ENCODE measurements at regions not wholly inside any gene's neighbourhood (a gene's known extent, or its start where the extent isn't known, plus 50 kb on each side); places are given as distances from the start of the nearest gene placed in this dataset.
"Not testable (repeated sequence)": the region's sequence is repeated elsewhere in the genome, so short reads cannot be mapped to it uniquely, and the experiment has no call there.

- DNase-seq, result no peak
These were observed 177.6 kb upstream of the ANKRD55 start for GRCh38 chr5:56410696-56411095.

GRCh38 chr5:56409331-56410190 lies 176.4 kb upstream of the ANKRD55 start:
- DNase-seq, result no peak

- DNase-seq, result no peak
These were observed 173.7 kb upstream of the ANKRD55 start for GRCh38 chr5:56406838-56407237.

- no peak for DNase-seq
These were observed 173.1 kb upstream of the ANKRD55 start for GRCh38 chr5:56406221-56406620.

- no peak for DNase-seq
These were observed 172.2 kb upstream of the ANKRD55 start for GRCh38 chr5:56405116-56405908.

GRCh38 chr5:56402266-56403220 lies 169.4 kb upstream of the ANKRD55 start:
- DNase-seq, result no peak

GRCh38 chr5:56397796-56398195 lies 164.7 kb upstream of the ANKRD55 start:
- not testable (repeated sequence) for DNase-seq

- no peak for DNase-seq
These were observed 163.5 kb upstream of the ANKRD55 start for GRCh38 chr5:56396634-56397033.

GRCh38 chr5:56389261-56389660 lies 156.1 kb upstream of the ANKRD55 start:
- no peak for DNase-seq

- no peak for DNase-seq
These were observed 155.3 kb upstream of the ANKRD55 start for GRCh38 chr5:56388229-56388985.

- no peak for DNase-seq
These were observed 152.9 kb upstream of the ANKRD55 start for GRCh38 chr5:56386046-56386445.

- DNase-seq, result no peak
These were observed 151.1 kb upstream of the ANKRD55 start for GRCh38 chr5:56384186-56384585.

- no peak for DNase-seq
These were observed 150.6 kb upstream of the ANKRD55 start for GRCh38 chr5:56383761-56384160.

- no peak for DNase-seq
These were observed 149.8 kb upstream of the ANKRD55 start for GRCh38 chr5:56382896-56383295.

GRCh38 chr5:56377573-56377972 lies 144.4 kb upstream of the ANKRD55 start:
- DNase-seq, result no peak

- no peak for DNase-seq
These were observed 143.0 kb upstream of the ANKRD55 start for GRCh38 chr5:56376128-56376527.

- DNase-seq, result no peak
These were observed 141.9 kb upstream of the ANKRD55 start for GRCh38 chr5:56375011-56375410.

GRCh38 chr5:56372491-56372890 lies 139.4 kb upstream of the ANKRD55 start:
- not testable (repeated sequence) for DNase-seq

GRCh38 chr5:56369361-56369811 lies 136.3 kb upstream of the ANKRD55 start:
- DNase-seq, result no peak

GRCh38 chr5:56367748-56368147 lies 134.6 kb upstream of the ANKRD55 start:
- DNase-seq, result no peak

GRCh38 chr5:56366986-56367385 lies 133.9 kb upstream of the ANKRD55 start:
- DNase-seq, result no peak

- DNase-seq, result no peak
These were observed 128.3 kb upstream of the ANKRD55 start for GRCh38 chr5:56361398-56361797.
